ENCODE measurements at regions not wholly inside any gene's neighbourhood (a gene's known extent, or its start where the extent isn't known, plus 50 kb on each side); places are given as distances from the start of the nearest gene placed in this dataset.

GRCh38 chr18:37631422-37631821 is 65.8 kb upstream of the CELF4 start:
- H3K27me3 Mint-ChIP-seq (ENCODE audit: insufficient read depth, low read depth): peaks cover 9% of the 10 kb centered on the region
- no peaks in the 10 kb centered on the region for H3K4me1 Mint-ChIP-seq
- no peak for DNase-seq (ENCODE audit: low spot score)
- no peak overlapping the region for H3K4me3 Mint-ChIP-seq
- H2AFZ ChIP-seq (replicated peaks): no peak overlapping the region
- no peaks in the 10 kb centered on the region for H3K9me3 ChIP-seq (ENCODE audit: low read depth)
- H3K9me3 Mint-ChIP-seq: no peaks in the 10 kb centered on the region
- no peaks in the 10 kb centered on the region for H3F3A ChIP-seq (ENCODE audit: low read depth)
- no peaks in the 10 kb centered on the region for H3K36me3 ChIP-seq
- TF ChIP-seq EZH2 (IDR thresholded peaks at IDR 0.05) (no peak), EZH2phosphoT487 (IDR thresholded peaks at IDR 0.05) (no peak)
- H3K36me3 Mint-ChIP-seq: no peaks in the 10 kb centered on the region
- no peaks in the 10 kb centered on the region for H3K79me2 ChIP-seq (ENCODE audit: low read depth)
- H3K27me3 ChIP-seq: no peaks in the 10 kb centered on the region
- H3K27ac Mint-ChIP-seq: no peak overlapping the region
- no peak overlapping the region for H3K27ac ChIP-seq
- no peak overlapping the region for H3K4me2 ChIP-seq
- no peak overlapping the region for H3K4me3 ChIP-seq
- no peak overlapping the region for H3K9ac ChIP-seq
- H3K4me1 ChIP-seq: no peaks in the 10 kb centered on the region
- no peaks in the 10 kb centered on the region for H4K20me1 ChIP-seq (ENCODE audit: low read depth)

GRCh38 chr18:37630334-37630733 is 64.7 kb upstream of the CELF4 start:
- no peaks in the 10 kb centered on the region for H3F3A ChIP-seq (ENCODE audit: low read depth)
- no peaks in the 10 kb centered on the region for H3K27me3 ChIP-seq
- no peak overlapping the region for H3K27ac ChIP-seq
- no peaks in the 10 kb centered on the region for H3K36me3 ChIP-seq
- no peak overlapping the region for H3K9ac ChIP-seq
- DNase-seq (ENCODE audit: low spot score): no peak
- H3K4me2 ChIP-seq: no peak overlapping the region
- Mint-ChIP-seq H3K4me3 (no peak overlapping the region), H3K36me3 (no peaks in the 10 kb centered on the region), H3K27ac (no peak overlapping the region), H3K9me3 (no peaks in the 10 kb centered on the region), H3K27me3 (ENCODE audit: insufficient read depth, low read depth) (peaks cover 9% of the 10 kb centered on the region), H3K4me1 (no peaks in the 10 kb centered on the region)
- no peak overlapping the region for H3K4me3 ChIP-seq
- no peaks in the 10 kb centered on the region for H4K20me1 ChIP-seq (ENCODE audit: low read depth)
- no peaks in the 10 kb centered on the region for H3K9me3 ChIP-seq (ENCODE audit: low read depth)
- H3K79me2 ChIP-seq (ENCODE audit: low read depth): no peaks in the 10 kb centered on the region
- no peak overlapping the region for H2AFZ ChIP-seq (replicated peaks)
- TF ChIP-seq EZH2phosphoT487 (IDR thresholded peaks at IDR 0.05) (no peak), CTCF (IDR thresholded peaks at IDR 0.05) (no peak), EZH2 (IDR thresholded peaks at IDR 0.05) (no peak)
- no peaks in the 10 kb centered on the region for H3K4me1 ChIP-seq

- Histone ChIP-seq H3K9me3 (ENCODE audit: low read depth) (no peaks in the 10 kb centered on the region), H3K4me2 (no peak overlapping the region), H3K27me3 (no peaks in the 10 kb centered on the region), H3K4me1 (no peaks in the 10 kb centered on the region), H3K79me2 (ENCODE audit: low read depth) (no peaks in the 10 kb centered on the region), H3K27ac (no peak overlapping the region), H2AFZ (replicated peaks) (no peak overlapping the region), H3F3A (ENCODE audit: low read depth) (no peaks in the 10 kb centered on the region), H3K36me3 (no peaks in the 10 kb centered on the region), H3K9ac (no peak overlapping the region), H3K4me3 (no peak overlapping the region), H4K20me1 (ENCODE audit: low read depth) (no peaks in the 10 kb centered on the region)
- Mint-ChIP-seq H3K27me3 (ENCODE audit: insufficient read depth, low read depth) (peaks cover 11% of the 10 kb centered on the region), H3K4me3 (no peak overlapping the region), H3K9me3 (no peaks in the 10 kb centered on the region), H3K4me1 (no peaks in the 10 kb centered on the region), H3K36me3 (no peaks in the 10 kb centered on the region), H3K27ac (no peak overlapping the region)
- TF ChIP-seq CTCF (IDR thresholded peaks at IDR 0.05) (no peak), EZH2phosphoT487 (IDR thresholded peaks at IDR 0.05) (no peak), EZH2 (IDR thresholded peaks at IDR 0.05) (no peak)
- DNase-seq (ENCODE audit: low spot score): no peak
These were observed 63.0 kb upstream of the CELF4 start for GRCh38 chr18:37628470-37629220.

- H3K9ac ChIP-seq: no peak overlapping the region
- no peak overlapping the region for H2AFZ ChIP-seq (replicated peaks)
- no peak for DNase-seq (ENCODE audit: low spot score)
- H3K27me3 ChIP-seq: no peaks in the 10 kb centered on the region
- Mint-ChIP-seq H3K27me3 (ENCODE audit: insufficient read depth, low read depth) (peaks cover 14% of the 10 kb centered on the region), H3K36me3 (no peaks in the 10 kb centered on the region), H3K27ac (no peak overlapping the region), H3K4me1 (peaks cover 18% of the 10 kb centered on the region), H3K4me3 (no peak overlapping the region), H3K9me3 (peaks cover 3% of the 10 kb centered on the region)
- no peaks in the 10 kb centered on the region for H4K20me1 ChIP-seq (ENCODE audit: low read depth)
- no peaks in the 10 kb centered on the region for H3K9me3 ChIP-seq (ENCODE audit: low read depth)
- no peak overlapping the region for H3K4me3 ChIP-seq
- TF ChIP-seq CTCF (IDR thresholded peaks at IDR 0.05): no peak
- no peak for TF ChIP-seq EZH2 (IDR thresholded peaks at IDR 0.05)
- no peak for TF ChIP-seq EZH2phosphoT487 (IDR thresholded peaks at IDR 0.05)
- H3K4me2 ChIP-seq: no peak overlapping the region
- peaks cover 10% of the 10 kb centered on the region for H3F3A ChIP-seq (ENCODE audit: low read depth)
- no peaks in the 10 kb centered on the region for H3K79me2 ChIP-seq (ENCODE audit: low read depth)
- H3K27ac ChIP-seq: no peak overlapping the region
- H3K36me3 ChIP-seq: no peaks in the 10 kb centered on the region
- peaks cover 13% of the 10 kb centered on the region for H3K4me1 ChIP-seq
These were observed 58.7 kb upstream of the CELF4 start for GRCh38 chr18:37624318-37624717.
